GM19328 (cell line): ENCODE measurements at regions not wholly inside any gene's neighbourhood (a gene's known extent, or its start where the extent isn't known, plus 50 kb on each side); places are given as distances from the start of the nearest gene placed in this dataset.

ENCODE experiments used
- ATAC-seq: cut with Tn5 transposase; IDR thresholded peaks from one replicate; pipeline ENCODE4 v1.9.1; 2021; ENCODE audit warnings: mild to moderate bottlenecking, moderate library complexity; ENCODE audit not compliant: unreplicated experiment

DNA sequence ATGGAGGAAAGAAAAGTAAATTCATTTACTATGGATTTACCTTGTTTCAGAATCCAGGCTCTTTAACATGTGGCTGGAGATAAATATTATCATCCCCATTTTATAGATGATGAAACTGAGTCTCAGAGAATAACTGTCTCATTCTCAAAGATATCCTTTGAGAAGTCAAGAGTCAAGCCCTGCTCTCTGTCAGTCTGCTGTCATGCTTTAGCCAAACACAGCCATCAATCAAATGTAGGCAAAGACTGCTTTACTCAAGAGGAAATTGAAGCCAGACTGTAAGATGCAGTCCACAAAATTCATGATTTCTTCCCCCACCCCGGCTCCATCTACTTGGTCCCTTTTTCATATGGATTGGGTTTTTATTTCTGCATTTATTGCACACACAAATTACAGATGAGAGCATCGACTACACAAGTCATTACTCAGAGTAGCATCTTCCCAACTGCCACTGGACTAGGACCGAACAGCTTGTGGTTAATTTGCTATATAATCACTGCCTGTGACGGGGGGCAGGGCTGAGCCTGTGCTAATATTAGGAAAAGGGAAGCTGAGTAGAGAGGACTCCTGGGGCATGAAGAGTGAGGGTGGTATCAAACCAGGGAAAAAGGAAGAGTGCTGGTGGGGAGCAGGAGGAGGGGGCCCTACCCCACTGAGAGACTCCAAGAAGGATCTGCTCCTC is 102.7 kb upstream of the TOP1 start:
- no peak for ATAC-seq

DNA sequence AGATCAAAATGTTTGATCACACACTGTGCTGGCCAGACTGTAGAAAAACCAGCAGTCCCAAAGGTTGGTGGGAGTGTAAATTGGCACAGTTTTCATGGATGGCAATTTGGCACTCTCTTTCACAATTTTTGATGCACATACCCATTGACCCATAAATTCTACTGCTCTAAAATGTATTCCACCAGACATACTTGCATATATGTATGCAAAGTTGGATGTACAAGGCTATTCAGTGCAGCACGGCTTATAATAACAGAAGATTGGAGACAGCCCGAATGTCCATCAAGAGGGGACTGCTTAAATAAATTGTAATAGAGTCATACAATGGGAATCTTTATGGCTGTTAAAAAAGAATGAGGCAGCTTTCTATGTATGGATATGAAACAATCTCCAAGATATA is 101.7 kb upstream of the TOP1 start:
- ATAC-seq: no peak

DNA sequence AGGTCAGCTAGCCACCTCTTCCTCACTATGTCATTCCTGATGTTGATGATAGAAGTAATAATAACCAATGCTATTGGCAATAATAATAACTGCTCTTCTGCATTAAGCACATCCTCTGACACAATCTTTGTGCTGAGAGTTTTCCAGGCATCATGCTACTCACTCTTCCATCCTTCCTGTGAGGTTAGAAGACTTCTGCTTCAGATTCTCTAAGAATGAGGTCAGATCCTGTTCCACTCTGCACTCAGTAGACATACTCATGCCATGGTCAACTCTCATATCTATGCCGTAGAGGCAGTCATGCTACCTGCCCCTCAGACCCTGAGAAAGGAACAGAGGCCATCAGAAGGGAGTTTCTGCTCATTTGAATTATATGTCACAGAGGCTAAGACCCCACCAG is 98.1 kb upstream of the TOP1 start:
- ATAC-seq: no peak

DNA sequence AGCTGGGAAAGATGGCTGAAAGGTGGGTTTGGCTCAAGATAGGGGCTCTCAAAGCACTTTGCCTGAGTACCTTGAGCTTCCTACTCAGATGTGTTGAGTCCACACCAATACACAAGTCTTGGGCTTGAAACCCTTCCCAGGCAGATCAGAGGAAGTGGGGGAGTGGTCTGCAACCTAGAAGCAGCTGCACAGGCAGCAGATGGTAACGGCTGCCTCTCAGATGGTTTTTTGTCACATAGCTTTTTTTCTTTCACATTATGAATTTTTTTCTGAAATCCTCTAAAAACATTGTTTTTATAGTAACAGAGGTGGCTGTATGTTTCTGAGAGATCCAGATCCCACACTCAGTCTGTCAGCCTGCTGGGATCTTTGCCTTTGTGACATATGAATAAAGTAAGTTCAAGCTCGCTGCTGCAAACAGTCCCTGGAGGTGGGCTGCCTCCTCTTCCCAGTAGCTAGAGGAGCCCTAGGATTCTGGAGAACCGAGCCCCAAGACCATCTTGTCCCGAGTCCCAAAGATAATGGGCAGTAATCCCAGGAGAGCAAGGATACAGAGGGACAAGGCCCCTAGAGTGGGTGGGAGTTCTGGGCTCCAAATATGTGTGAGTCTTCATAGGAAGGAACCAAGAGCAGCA is 97.1 kb upstream of the TOP1 start:
- ATAC-seq: no peak

DNA sequence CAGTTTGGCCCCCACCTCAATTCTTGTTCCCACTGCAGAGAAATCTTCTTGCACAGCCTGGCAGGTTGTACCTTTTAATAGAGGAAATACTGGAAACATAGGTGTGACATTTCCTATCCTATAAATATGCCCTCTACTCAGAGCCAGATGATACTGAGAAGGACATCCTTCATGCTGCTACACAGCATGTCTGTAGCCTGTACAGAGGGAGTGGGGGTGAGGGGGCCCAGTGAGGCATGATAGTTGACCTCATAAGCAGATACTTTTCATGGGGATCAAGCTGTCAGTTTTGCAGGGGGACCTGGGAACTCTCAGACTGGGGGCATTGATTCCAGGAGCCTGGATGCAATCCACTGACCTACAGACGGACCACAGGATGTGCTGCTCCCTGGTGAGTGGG is 96.2 kb upstream of the TOP1 start:
- no peak for ATAC-seq

DNA sequence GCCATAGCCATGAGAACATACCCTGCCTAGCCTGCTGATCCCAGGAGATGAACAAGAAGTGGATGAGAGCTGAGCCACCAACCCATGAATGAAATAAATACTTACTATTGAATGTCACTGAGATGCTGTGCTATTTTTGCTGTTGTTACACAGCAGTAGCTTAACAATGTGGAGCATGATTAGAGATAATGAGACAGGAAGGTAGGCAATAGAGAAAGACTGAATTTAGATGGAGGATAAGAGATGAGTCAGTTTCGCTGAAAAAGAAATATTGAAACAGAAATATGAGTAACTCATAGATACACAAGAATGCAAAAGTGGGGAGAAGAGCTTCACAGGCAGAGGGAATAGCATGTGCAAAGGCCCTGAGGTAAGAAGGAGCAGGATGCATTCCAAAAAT is 94.9 kb upstream of the TOP1 start:
- no peak for ATAC-seq

DNA sequence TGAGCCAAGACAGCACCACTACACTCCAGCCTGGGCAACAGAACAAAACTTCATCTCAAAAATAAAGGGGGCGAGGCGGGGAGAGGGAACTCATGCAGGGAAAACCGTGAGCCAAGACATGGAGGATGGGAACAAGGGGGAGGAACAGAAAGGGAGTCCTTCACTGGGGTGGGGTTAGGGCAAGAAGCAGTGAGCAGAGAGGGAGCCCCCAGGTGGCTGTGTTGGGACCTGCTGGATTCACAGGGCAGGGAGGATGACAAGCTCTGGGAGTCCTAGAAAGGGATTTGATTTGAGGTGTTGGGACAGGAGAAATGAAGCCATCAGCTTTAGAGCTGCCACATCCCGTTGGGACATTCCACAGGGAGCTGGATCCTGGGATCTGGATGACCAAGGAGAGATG is 90.6 kb upstream of the TOP1 start:
- no peak for ATAC-seq

DNA sequence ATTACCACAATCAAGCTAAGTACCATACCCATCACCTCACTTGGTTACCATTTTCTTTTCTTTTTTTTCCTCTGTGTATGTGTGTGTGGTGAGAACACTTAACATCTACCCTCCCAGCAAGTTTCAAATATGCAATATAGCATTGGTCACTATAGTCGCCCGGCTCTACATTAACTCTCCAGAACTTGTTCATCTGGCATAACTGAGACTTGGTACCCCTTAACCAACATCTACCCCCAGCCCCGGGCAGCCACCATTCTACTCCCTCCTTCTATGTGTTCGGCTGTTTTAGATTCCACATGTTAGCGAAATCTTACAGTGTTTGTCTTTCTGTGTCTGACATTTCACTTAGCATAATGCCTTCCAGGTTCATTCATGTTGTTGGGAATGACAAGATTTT is 89.0 kb upstream of the TOP1 start:
- no peak for ATAC-seq

DNA sequence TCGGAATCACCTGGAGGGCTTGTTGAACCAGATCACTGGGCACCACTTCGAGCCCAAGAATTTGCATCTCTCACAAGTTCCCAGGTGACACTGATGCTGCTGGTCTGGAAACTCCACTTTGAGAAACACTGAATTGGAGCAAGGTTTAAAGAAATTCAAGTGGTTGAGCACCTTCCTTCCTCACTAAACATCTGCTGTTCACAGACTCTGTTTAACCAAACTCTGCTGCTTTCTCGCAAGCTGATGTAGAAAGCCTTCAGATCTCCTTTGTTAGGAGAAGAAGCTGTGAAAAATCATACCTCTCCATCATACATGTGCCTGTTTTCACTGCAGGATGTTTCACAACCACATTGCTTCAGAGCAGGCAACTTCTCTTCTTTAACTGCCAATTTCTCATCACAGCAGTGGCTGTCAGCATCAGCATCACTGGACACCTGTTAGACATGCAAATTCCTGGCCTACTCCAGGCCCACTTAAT is 87.5 kb upstream of the TOP1 start:
- no peak for ATAC-seq

DNA sequence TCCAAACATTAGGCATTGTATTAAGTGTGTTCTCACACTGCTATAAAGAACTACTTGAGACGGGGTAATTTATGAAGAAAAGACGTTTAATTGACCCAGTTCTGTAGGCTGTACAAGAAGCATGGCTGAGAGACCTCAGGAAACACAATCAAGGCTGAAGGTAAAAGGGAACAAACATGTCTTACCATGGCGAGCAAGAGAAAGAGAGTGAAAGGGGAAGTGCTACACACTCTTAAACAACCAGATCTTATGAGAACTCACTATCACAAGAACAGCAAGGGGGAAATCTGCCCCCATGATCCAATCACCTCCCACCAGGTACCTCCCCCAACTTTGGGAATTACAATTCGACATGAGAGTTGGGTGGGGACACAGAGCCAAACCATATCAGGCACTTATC is 86.6 kb upstream of the TOP1 start:
- no peak for ATAC-seq

DNA sequence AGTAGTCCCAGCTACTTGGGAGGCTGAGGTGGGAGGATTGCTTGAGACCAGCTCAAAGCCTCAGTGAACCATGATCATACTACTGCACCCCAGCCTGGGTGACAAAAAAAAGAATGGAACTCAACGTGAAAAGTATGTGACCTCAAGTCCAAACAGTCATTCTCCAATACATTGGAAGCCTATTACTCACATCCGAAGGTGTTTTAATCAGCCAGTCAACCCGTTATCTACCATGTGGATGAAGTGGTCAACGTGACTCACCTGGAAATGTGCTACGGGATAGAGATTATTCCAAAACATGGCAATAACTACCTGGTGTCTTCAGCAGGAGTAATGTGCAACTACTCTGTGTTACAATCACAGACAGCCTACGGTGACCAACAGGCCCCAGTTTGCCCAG is 85.8 kb upstream of the TOP1 start:
- ATAC-seq: no peak

DNA sequence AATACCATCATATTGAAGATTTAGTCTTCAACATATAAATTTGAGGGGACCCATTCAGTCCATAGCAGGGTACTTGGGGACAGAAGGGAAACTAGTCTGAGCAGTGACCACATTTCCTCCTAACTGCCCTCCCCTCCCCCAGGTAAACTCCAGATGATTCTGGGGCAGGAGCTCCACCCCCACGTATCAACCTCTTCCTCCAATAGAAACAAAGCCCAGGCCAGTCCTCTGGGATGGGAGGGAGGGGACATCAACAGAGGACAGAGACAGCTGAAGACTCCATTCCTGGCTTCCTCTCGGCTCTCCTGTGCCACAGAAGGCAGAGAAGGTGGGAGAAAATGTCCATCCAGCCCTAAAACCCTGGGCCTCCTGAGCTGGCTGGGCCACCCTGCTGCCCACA is 85.0 kb upstream of the TOP1 start:
- ATAC-seq: no peak

DNA sequence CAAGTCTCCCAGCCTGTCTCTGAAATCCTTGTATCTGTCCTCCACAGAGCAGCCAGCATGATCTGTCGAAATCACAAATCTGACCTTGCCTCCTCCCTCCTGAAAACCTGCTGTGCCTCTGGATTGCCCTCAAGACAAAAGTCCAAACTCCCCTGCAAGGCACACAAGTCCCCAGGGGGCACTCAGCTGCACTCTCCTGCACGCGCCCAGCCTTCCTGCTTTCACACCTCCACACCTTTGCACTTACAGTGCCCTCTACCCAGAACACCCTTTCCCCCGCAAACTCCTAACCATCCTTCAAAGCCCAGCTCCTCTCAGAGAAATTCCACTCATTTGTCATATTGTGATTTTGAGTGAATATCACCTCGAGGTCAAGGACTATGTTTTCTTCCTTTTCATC is 83.4 kb upstream of the TOP1 start:
- no peak for ATAC-seq

DNA sequence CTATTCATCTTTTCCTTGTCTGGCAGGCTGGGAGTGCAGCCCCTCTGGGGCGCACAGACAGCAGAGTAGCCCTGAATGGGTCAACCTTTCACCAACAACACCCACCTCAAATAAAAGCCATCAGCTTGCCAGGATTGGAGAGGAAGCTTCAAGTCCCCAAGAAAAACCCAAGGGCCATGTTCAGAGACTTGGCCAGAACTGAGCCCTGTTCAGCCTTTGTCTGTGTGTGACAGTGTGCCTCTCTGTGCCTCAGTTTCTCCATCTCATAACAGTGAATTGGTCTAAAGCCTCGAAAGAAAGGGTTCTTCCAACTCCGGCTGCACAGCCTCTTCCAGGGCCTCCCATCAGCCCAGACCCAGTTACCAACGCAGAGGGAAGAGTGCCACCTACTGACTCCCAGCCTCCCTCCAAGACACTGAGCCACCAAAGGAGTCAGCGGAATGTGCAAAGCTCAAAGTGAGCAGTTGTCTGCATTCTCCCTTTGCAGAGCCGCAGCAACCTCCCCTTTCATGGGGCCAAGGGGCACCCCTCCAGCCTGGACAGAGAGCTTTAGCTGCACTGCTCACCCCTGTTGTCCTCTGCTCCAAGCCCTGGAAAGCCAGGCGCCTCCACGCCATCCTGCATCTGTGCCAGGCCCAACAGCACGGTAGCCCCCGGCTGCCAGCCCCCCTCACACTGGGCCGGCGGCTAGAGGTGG is 82.7 kb upstream of the TOP1 start:
- no peak for ATAC-seq

DNA sequence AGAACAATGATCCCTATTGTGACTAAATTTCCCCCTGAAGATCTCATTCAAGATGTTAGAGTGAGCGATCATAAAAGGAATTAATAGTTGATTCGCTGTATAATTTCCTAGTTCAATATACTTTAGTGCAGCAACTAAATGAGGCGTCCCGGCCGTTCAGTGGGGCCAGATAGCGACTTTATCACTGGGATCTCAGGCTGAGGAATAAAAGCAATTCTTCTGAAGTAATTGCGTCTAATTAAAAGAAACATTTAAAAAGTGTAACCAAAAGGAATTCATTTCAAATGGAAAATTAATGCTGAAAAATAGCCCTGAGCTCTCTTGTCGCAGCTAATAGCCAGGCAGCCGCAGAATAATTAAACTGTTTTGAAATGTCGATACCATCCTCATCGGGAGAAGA is 82.2 kb upstream of the TOP1 start:
- no peak for ATAC-seq

DNA sequence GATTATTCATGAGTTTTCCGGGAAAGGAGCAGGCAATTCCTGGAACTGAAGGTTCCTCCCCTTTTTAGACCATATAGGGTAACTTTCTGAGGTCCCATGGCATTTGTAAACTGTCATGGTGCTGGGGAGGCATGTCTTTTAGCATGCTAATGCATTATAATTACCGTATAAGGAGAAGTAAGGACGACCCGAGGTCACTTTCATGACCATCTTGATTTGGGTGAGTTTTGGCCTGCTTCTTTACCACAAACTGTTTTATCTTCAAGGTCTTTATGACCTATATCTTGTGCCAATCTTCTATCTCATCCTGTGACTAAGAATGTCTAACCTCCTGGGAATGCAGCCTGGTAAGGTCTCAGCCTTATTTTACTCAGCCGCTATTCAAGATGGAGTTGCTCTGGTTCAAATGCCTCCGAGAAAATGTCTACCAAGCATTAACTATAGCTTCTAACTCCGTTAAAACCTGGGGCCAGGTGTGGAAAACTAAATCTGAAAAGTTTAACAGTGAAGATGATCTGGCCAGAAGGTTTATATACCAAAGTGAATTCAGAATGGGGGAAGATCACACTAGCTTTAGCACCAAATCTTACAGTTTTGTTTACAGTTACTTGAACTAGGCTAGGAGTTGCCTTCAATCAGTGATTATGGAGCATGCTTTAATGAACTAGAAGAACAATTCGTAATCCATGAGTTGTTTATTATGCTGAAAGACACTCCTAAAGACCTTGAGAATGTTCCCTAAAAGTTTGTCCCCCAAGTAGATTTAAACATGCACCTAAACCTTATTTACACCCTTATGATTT is 80.0 kb upstream of the TOP1 start:
- ATAC-seq: no peak

DNA sequence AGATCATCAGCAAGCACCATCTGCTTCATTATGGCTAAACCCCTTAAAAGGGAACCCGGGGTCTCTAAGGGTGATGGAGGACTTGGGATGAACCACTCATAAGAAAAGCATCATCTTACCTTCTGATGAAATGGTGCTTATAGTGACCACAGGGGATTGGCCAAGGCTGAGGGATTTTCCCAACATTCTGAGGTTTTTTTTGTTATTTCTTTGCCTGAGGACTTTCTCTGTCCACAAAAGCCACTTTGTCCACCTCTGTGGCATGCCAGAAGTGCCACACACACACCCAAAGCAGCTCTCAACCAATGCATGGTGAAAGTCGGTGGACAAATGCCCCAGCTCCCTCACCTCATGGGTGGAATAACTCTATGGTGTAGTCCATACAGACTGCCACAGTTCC is 79.3 kb upstream of the TOP1 start:
- ATAC-seq: no peak

DNA sequence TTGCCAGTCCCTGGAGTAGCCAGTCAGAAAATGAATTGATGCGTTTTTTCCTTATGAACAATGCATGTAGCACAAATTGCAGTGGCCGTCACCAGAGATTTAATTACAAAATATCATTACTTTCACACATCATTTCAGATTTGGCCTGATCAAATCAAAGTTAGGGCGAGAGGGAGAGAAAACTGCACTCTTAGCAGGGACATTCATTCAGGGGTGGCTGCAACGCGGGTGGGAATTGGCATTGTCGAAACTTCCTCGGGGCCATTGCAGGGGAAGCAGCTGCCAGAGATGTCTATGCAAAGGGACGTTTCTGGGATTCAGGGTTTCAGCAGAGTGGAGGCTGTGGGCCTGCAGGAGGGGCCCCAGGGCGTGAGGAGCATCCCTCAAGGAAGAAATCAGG is 76.5 kb upstream of the TOP1 start:
- ATAC-seq: no peak

DNA sequence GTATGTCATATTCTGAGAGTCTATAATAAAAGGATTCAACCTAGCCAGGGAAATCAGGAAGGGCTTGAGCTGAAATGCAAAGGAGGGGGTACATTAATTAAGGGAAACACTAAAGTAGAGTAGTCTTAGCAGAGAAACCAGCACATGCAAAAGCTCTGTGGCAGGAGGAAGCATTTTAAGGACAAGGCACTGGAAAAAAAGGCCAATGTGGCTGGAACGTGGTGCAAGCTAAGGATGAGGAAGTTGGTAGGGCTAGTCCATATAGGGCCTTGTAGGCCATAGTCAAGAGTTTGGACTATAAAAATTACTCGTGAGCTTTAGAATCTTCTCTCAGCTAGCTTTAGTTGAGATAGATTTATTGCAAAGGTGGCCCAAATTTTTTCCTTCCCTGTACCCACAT is 75.2 kb upstream of the TOP1 start:
- ATAC-seq: no peak

DNA sequence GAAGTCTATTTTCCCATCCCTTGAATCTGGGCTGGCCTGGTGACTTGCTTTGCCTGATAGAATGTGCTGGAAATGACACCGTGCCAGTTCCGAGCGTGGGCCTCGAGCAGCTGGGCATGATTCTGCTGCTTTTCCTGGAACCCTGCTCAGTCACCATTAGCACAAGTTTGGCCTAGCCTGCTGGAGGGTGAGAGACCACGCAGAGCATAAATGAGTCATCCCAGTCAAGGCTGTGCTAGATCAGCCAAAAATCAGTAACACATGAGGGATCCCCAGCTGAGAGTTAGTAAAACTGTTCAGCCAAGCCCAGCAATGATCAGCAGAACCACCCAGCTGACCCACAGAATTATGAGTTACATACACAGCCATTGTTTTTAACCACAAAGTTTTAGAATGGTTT is 74.8 kb upstream of the TOP1 start:
- no peak for ATAC-seq

DNA sequence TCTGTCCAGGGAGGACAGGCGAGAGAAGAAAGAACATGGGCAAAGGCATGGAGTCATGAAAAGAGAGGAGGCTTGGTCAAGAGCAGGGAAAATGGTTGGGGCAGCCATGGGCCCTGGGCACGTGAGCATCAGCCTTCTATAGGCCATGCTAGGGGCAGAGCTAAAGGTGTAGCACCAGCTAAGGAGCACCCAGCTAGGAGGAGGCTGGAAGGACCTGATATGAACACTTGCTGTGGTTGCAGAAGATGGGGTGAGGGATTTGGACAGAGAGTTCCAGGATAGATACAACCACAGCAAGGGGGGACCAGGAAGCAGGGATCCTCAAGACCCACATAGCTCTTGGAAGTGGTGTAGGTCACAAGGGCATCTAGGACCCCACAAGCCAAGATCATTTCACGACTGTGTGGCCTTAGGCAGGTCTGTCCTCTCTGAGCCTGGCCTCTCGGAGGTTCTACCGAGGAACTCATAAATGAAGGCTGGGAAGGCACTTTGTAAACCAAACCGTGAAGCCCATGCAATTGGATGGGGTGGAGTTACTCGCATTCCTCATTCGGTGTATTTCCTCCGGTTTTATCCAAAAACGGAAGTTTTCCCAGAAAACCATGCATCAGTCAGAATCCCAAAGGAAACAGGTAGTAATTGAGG is 74.0 kb upstream of the TOP1 start:
- no peak for ATAC-seq
